HUDEP-2 (cell line): ENCODE measurements at regions not wholly inside any gene's neighbourhood (a gene's known extent, or its start where the extent isn't known, plus 50 kb on each side); places are given as distances from the start of the nearest gene placed in this dataset.
A peak's percentile ranks its signal among the peaks of the same experiment; 100 is the strongest.

Experiments
- DNase-seq, 76 experiments: peaks; one replicate each; lab custom pipeline; 2025; ENCODE audit not compliant: unreplicated experiment in 76 of 76; lab: John Stamatoyannopoulos, UW

DNA sequence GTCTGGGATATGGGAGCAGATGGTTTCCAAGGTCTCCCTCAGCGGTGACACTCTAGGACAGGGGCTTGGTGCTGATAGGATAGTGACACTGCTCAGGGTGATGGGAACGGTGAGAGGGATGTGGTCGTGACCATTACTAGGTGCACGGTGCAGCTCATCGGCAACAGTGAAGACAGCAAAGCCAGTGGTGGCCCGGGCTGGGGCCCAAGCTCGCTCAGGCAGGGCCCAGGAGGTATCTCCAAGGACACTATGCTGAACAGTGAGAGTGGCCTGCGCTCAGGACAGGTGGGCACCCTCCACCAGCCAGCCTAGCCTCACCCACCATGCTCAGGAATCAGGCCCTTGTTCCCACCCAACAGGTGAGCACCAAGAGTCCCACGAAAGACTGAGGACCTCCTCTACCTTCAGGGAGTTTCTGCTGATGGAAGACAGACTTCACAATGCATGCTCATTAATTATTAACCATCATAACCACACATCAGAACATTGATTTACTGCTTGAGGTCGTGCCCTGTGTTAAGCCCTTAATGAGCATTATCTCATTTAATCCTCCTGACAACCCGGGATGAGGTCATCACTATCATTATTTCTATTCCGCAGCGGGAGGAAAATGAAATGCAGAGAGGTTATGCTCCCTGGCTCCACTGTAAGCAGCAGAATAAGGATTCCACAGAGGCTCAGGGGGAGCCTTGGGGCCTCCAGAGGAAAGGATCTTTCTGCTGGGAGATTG, 269.4 kb downstream of the UACA start:
- no peak for DNase-seq

DNA sequence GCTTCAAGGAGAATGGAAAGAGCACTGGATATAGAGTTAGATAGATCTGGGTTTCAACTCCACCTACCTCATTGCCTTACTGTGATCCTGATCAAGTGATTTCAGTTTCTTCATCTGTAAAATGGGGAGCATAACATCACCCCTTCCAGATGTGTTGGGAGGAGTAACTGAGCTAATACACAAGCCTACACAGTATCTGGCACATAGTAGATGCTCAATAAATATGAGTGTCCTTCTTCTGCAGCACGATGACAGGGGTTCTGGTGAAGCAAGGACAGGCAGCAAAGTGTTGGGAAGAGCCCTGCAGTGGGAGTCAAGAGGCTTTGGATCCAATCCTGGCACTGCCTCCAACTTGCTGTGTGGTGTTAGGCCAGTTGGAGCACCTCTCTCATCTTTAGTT, 270.0 kb downstream of the UACA start:
- DNase-seq: no peak

- DNase-seq: peak in 36 of 76 experiments; percentile 2 to 71 (median 32)
Observed at GRCh38 chr15:70492240-70493177, 270.8 kb downstream of the UACA start.

DNA sequence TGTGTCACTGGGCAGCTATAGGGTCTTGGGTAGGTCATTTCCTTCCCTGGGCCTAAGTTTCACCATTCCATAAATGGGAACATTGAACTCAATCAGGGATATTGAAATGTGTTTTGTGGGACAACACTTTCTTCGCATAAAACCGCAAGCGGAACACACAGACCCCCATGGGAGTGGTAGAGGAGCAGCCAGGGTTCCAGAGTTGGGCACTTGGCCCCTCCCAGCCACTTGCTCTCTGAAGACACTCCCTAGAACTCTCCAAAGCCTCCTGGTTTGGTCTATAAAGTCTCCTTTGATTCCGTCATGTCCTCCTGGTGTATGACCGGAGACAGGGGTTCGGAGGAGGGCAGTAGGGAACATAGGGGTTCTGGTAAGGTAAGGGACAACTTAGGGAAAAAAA, 271.7 kb downstream of the UACA start:
- DNase-seq: no peak

GRCh38 chr15:70491201-70491621, 272.1 kb downstream of the UACA start:
- DNase-seq: no peak

GRCh38 chr15:70490838-70491155, 272.6 kb downstream of the UACA start:
- no peak for DNase-seq

DNA sequence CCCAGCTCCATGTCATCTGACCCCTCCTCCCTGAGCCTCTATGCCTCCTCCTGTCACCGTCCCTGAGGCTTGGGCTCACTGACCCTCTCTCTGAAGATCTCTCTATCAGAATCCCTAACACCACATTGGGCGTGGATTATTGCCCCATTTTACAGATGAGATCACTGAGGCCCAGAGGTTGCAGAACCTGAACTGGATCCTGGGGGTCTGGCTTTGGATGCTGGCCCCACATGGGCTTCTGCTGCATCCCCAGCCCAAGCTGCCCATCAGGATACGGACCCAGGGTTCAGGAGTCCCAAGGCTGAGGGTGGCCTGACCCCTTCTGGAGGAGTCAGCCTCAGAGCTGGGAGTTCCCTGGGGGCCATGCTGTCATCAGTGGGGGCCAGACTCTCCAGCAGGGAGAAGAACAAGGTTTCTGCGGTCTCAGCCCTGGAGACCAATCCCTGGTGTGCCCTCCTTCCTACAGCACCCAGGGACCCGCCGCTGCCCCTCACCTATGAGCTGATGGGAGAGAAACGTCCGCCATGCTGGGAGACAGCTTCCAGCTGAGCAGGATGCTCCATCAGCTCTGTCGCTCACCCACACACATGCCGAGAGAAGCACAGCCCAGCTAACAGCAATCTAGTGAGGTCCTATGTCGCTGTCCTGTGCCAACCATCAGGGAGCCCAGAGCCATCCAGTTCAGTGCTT, 273.1 kb downstream of the UACA start:
- no peak for DNase-seq

- DNase-seq: no peak
Observed at GRCh38 chr15:70488941-70489848, 274.2 kb downstream of the UACA start.

DNA sequence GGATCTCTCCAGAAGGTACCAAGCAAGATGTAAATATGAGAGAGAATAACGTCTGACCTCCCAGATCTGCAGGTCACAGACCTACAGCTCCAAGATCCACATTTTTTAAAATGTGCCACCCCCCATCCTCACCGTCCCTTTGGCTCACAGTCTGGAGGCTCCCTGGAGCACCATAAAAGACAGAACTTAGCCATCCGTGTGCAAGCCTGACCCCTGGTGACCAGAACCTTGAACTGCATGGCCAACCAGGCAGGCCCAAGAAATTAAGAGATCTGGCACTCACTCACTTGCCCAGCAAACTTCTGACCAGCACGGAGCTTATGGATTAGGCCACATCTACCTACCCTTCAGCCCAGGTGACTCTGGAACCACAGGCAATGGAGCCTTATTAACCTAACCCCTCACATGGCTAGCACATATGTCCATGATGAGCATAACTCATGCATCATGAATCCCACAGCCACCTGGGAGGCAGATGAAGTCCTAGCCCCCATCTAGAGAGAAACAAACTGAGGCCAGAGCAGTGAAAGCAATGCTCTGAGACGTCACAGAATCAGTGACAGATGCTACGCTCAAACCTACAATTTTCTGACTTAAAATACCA, 275.3 kb downstream of the UACA start:
- peak in 52 of 76 experiments; percentile 8 to 72 (median 36) for DNase-seq

- no peak for DNase-seq
Observed at GRCh38 chr15:70487387-70487740, 276.0 kb downstream of the UACA start.

DNA sequence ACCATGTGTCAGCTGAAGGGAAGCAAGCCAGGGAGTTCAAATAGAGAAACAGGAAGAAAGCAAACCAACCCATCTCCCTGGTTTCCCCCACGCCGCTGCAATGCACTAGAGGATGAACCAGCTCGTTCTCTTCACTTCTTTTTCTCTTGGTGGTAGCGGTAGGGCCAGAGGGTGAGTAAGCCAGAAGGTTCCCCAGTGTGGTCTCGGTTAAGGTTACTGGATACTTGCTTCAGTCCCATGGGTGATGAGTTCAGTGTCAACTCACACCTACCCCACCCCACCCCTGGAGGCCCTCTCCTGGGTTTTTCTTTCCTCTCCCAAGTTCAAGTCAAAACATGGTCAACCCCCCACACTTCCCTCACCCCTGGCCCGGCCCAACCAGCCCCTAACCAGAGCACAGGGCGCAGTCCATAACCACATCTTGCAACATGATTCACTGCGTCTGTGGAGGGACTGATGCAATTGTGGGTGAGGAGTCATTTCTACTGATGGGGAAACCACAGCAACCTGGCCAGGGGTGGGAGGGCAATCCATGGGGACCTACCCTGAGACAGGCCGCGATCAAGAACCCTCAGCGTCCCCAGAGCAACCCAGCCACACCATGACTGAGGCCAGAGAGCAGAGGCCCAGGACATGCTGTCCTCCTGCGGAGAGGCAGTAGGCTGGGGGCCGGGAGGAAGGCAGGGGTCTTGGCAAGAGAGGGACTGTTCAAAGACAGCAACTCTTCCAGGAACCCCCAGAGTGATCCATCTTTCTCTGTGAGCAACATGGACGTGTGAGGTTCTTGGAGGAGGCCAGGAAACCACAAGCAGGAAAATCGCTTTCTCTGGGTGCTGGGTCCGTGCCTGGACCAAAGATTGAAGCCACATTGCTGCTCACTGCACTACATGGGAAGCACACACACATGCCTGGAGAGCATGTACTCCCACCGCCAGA, 276.6 kb downstream of the UACA start:
- no peak for DNase-seq

DNA sequence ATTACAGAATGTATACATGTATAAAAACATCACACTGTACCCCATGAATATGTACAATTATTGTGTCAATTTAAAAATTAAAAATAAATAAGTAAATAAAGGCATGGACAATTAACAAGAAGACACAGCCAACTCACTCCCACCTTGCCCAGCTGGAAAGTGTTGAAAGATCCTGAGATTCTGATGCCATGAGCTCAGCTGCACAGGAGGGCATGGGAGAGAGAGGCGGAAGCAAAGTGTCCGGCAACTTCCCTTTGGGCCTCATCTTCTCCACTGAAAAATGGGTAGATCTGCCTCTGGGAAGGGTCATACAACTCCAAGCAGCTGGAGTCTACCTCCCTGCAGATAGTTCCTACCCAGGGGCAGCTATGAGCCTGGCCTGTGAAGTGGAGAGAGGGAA, 277.3 kb downstream of the UACA start:
- DNase-seq: no peak

DNA sequence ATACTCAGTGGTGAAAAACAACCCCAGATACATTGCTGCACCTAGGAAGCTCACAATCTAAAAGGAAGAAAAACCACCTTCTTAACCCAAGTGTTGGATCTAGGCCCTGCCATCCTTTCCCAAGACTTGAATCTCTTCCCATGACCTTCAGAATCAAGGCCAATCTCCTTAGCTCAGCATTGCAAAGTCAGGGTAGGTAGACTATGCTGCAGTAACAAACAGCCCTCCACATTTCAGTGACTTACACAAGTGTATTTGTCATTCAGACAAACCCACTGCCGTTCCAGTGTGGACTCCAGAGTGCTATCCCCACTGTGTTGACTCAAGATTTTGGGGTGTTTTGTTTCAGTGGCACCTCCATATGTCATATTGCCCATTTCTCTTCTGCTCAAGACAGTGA, 278.4 kb downstream of the UACA start:
- DNase-seq: no peak

DNA sequence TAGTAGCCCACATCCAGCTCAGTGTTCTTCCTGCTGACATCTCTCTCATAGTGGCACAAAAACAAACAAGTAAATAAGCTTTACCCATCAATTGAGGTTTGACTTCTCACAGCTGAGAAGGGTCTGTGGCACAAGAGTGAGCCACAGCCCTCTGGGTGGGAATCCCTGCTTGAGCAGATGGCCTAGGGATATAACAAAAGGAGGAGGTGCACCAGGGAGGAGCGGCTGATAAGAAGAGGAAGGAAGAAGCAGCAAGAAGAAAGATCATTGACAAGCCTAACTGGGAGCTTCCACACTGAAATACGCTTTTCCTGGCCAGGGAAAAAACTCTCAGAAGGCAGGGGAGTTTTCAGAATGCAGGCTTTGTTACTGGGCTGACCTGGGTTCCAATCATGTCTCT, 279.8 kb downstream of the UACA start:
- no peak for DNase-seq

DNA sequence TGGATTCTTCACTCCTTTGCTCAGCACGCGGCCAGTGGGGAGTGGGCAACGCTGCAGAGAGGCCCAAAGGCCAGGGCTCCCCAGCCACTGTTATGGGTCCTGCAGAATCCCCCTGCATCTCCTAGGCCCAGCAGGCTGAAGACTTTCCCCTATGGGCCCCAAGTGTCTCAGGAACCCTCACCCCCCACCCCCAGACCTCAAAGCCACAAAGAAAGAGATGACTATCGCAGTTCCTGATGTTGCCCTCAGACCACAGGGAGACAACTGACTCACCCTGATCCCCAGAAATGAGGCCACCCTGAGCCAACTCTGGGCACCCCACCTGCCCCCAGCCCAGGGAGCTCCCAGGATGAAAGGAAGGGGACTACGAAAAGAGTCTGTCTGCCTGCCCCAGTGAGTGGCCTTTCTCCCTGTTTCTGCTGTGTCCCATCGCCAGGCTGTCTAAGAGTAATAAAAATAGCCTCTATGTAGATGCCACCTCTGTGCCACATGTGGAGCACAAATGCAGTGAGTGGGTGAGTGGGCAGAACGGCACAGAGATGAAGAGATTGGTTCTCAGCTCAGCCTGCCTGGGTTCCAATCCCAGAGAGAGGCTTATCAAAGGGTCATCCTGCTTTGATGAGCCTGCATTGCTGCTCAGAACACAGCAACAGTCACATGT, 283.0 kb downstream of the UACA start:
- peak in 4 of 76 experiments; percentile 2 to 18 (median 12) for DNase-seq

DNA sequence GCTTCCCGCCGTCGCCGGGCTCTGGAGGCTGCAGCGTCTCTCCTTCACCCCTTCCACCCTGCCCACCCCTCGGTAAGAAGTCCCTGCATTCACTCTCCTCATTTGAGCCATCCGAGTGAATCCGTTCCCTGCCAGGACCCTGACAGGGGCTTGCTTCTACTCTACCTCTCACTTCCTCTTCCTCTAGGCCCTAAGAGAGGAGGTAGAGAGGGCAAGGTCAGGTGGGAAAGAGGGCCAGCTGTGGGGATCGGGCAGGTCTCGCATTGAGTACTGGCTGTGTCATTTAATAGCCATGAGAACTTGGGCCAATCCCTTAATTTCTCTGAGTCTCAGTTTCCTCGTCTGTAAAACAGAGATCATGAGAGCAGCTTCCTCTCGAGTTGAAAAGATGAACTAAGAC, 283.6 kb downstream of the UACA start:
- DNase-seq: no peak

DNA sequence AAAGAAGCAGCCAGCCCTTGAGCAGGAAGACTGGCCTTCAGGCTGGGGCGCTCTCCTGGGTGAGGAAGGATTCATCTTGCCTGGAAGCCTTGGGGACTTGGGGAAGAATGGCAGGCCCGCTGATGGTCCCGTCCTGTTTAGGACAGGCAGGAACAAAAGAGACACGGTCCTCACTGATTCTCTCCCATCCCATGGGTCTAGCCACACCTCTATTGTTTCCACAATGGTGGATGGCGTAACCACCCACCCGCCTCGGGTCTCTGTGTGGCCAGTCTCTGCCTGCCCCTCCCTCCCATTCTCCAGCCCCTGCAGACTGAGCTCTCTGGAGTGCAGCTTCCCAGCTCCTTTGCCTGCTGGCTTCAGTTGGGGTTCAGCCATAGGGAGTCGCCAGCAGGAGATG, 284.3 kb downstream of the UACA start:
- no peak for DNase-seq

DNA sequence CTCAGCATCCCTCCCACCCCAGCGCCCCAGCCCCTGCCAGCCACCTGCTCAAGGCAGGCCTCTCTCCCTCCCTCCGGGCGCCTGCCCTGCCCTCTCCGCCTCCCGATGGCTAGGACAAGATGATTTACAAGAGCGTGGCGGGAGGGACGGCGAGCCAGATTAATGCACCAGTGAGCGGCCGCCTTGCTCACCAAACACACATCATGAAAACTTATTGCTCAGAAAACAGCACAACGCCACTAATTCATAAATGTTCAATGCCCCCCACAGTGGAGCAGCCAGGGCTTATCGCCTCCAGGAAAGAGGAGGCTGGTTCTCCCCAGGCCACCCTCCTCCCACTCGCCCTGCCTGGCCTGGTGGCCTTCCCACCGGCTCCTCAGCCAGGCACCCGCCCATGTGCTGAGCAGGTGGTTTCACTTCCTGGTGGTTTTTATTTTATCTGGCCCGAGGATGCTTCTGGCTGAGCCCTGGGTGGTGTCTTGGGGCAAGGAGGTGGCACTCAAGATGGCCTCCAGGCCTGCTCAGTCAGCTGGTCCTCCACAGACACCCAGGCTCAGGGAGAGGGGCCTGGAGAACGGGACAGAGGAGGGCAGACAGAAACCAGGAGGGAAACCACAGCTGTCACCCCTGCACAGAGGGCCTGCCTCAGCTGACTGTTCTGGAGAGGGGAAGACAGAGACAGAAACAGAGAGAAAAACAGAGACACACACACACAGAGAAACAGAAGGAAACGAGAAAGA, 284.9 kb downstream of the UACA start:
- peak in 1 of 76 experiments; percentile 21 for DNase-seq
